Activated naive CD8-positive, alpha-beta T cell treated with anti-CD3 and anti-CD28 coated beads, Interleukin-2, amount 10 ng/mL, durations not matched to agents 7 days and 5 days (primary cell): ENCODE measurements at regions not wholly inside any gene's neighbourhood (a gene's known extent, or its start where the extent isn't known, plus 50 kb on each side); places are given as distances from the start of the nearest gene placed in this dataset.
A peak's percentile ranks its signal among the peaks of the same experiment; 100 is the strongest.

Experiments
- ATAC-seq: fragments of 150-1000 bp; cut with Tn5 transposase; one replicate; pipeline ENCODE4 v1.10.0; 2021; ENCODE audit warnings: low read depth, moderate library complexity
- POLR2A ChIA-PET: fragments of 350-600 bp; sonication (Branson Sonifier 250); formaldehyde crosslinking; loops from one replicate; lab custom pipeline; 2021; ENCODE audit warnings: antibody characterized with exemption; lab: Charles Lee
- DNase-seq: peaks from one replicate; pipeline ENCODE4 v3.0.0; 2021
- H3K27ac Mint-ChIP-seq: one replicate; pipeline ENCODE4 v1.8.0; 2022; ENCODE audit warnings: mild to moderate bottlenecking, mixed read lengths
- H3K27me3 Mint-ChIP-seq: one replicate; pipeline ENCODE4 v1.8.0; 2022; ENCODE audit warnings: mild to moderate bottlenecking, moderate library complexity, mixed read lengths
- H3K36me3 Mint-ChIP-seq: one replicate; pipeline ENCODE4 v1.8.0; 2021; ENCODE audit warnings: mild to moderate bottlenecking, mixed read lengths
- H3K4me1 Mint-ChIP-seq: one replicate; pipeline ENCODE4 v1.8.0; 2021; ENCODE audit warnings: mixed read lengths
- H3K4me3 Mint-ChIP-seq: one replicate; pipeline ENCODE4 v1.8.0; 2022; ENCODE audit warnings: mild to moderate bottlenecking, moderate library complexity, mixed read lengths
- H3K9me3 Mint-ChIP-seq: one replicate; pipeline ENCODE4 v1.8.0; 2021; ENCODE audit warnings: mixed read lengths

DNA sequence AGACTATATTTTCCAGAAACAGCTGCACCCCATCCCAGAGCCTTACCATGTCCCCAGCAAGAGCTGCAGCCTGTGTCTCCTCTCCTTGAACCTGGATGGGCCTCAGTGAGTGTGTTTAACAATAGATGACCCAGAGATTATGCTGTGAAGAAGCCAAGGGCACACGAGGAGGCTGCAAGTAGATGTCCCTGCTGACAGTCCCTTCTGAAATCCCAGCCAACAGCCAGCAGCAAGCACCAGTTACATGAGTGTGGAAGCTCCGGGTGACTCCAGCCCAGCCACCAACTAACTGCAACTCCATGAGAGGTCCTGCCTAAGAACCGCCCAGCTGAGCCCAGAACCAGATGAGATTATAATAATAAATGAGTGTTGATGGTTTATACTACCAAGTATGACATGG is 191.7 kb downstream of the BCL11B start:
- POLR2A ChIA-PET, result no interaction called here
- H3K4me3 Mint-ChIP-seq, result no peak overlapping the region
- no peak for ATAC-seq
- DNase-seq, result no peak
- H3K9me3 Mint-ChIP-seq, result peaks cover 24% of the 10 kb centered on the region
- no peaks in the 10 kb centered on the region for H3K27me3 Mint-ChIP-seq
- H3K36me3 Mint-ChIP-seq, result peaks cover 23% of the 10 kb centered on the region
- H3K4me1 Mint-ChIP-seq, result peaks cover 18% of the 10 kb centered on the region
- H3K27ac Mint-ChIP-seq, result no peak overlapping the region

DNA sequence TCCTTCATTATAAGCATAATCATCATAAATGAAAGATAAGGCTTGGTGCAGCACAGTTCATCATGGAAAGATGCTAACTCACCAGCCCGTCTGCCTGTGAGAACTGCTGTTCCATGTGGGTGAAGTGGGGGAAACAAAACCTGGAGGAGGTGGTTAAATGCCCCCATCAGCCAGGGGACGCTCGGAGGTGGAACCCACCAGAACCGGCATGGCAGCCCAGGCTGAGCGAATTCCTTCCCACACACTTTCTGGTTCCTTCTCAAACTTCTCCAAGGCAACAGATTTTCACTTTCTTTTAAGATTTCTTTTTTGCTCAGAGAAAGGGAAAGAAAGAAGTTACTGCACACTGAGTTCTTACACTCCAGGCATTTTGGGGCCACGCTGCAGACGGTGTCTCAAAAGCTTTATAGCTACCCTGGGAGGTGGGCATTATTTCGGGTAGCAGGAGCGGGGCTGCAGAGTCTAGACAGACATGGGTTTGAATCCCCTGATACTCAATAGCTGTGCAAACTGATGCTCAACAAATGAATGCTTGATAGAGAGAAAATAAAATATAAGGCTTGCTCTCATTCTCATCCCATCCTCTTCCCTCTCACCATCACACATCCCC is 190.7 kb downstream of the BCL11B start:
- DNase-seq (no peak), ATAC-seq (no peak)
- no peak overlapping the region for H3K4me3 Mint-ChIP-seq
- peaks cover 12% of the 10 kb centered on the region for H3K4me1 Mint-ChIP-seq
- no peak overlapping the region for H3K27ac Mint-ChIP-seq
- peaks cover 28% of the 10 kb centered on the region for H3K36me3 Mint-ChIP-seq
- no peaks in the 10 kb centered on the region for H3K27me3 Mint-ChIP-seq
- POLR2A ChIA-PET, result no interaction called here
- H3K9me3 Mint-ChIP-seq, result peaks cover 30% of the 10 kb centered on the region

DNA sequence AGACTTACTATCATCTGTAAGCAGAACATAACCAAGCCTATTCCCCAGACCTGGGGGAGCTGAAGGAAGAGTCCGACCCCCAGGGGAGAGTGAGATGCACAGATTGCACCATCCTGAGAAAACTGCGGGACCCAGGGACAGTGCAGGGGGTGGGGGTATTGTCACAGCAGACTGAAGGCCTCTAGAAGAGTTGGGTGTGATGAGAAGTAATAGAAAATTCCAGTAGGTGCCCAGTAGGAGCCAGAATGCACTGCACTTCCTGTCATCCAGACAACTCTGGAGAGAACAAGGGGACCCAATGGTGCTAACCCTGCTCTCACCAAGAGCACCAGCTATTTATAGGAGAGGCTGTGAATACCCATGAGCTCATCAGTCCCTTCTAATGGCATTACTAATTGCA is 190.1 kb downstream of the BCL11B start:
- DNase-seq, result no peak
- POLR2A ChIA-PET, result no interaction called here
- Mint-ChIP-seq H3K27ac (no peak overlapping the region), H3K4me1 (peaks cover 8% of the 10 kb centered on the region), H3K27me3 (no peaks in the 10 kb centered on the region), H3K9me3 (peaks cover 32% of the 10 kb centered on the region), H3K4me3 (no peak overlapping the region), H3K36me3 (peaks cover 30% of the 10 kb centered on the region)
- ATAC-seq, result no peak

DNA sequence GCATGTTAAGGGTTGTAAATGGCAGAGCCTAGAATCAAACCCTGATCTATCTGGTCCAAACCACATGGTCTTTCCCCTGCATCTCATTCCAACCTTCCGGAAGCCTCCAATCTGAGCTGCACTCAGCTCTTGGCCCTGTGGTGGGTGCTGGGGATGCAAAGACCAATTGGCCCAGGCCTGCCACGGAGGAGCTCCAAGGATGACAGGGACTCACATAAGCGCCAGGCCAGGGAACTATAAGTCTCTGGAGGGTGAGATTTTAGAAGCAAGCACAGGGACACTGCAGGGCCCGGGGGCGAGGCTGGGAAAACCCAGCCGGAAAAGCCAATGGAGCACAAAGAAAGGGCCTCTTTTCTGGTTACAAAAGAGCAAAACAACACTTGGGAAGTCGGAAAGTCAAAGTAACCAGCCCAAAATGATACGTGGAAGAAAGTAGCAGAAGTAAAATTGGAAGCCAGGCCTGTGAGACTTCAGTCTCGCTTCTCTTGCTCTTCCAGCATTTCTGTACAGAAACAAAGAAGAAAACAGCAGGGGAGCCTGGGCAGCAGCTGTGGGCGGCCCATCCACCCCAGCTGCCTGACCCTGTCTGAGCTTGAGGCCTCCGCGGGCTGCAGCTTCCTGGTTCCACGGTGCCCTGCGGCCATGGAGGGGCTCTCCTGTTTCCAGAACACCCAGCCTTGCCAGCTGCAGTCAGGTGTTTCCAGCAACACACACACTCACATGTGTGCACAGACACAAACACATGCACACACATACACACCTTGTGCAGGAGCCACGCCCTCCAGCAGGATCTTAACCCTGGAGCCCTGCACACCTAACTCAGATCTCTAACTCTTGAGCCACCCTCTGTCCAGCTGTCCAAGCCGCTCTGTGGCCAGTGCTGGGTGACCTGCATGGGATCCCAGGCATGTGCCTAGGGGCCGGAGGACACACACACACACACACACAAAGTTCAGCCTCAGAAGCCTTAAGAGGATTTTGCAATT is 178.2 kb downstream of the BCL11B start:
- Mint-ChIP-seq H3K27ac (no peak overlapping the region), H3K9me3 (peaks cover 9% of the 10 kb centered on the region), H3K4me3 (no peak overlapping the region), H3K36me3 (peaks cover 4% of the 10 kb centered on the region), H3K4me1 (no peaks in the 10 kb centered on the region), H3K27me3 (no peaks in the 10 kb centered on the region)
- POLR2A ChIA-PET, result no interaction called here
- DNase-seq (no peak), ATAC-seq (no peak)

DNA sequence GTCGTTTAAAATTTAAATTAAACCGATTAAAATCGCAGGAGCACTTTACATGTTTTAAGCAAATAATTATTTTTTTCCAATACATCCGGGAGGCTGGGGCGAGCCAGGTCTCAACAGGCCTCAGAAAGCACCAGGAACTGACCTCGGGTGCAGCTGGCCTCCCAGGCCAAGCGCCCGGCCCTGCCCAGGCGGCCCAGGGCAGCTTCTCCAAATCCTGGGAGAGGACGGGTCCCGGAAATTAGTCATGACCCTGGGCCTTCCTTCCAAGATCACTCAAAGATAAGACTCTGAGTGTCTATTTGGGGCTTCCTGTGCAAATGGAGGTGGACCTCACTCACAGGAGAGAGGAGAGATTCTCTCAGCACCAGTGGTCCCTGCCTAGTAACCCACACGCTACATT is 177.1 kb downstream of the BCL11B start:
- Mint-ChIP-seq H3K27me3 (no peaks in the 10 kb centered on the region), H3K4me1 (no peaks in the 10 kb centered on the region), H3K27ac (no peak overlapping the region), H3K36me3 (peaks cover 4% of the 10 kb centered on the region), H3K9me3 (peaks cover 11% of the 10 kb centered on the region), H3K4me3 (no peak overlapping the region)
- POLR2A ChIA-PET, result no interaction called here
- ATAC-seq (no peak), DNase-seq (no peak)

DNA sequence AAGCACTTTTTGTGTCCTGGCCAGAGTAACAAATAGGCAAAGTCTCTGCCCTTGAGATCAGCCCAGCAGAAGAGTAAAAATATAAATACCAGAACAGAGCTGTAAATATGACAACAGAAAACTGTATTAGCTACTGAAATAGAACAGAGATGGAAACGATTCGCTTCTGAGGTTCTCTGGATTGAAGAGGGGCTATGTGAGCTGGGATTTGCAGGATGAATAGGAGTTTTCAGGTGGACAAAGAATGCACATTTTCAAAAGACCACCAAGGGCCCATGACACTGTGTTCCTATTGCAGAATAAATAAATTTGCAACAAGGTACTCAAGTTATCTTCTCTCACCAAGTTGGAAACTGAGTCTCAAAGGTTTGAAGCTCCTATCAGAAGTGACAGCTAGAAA is 176.6 kb downstream of the BCL11B start:
- Mint-ChIP-seq H3K4me1 (no peaks in the 10 kb centered on the region), H3K36me3 (peaks cover 4% of the 10 kb centered on the region), H3K9me3 (peaks cover 11% of the 10 kb centered on the region), H3K27ac (no peak overlapping the region), H3K27me3 (no peaks in the 10 kb centered on the region), H3K4me3 (no peak overlapping the region)
- DNase-seq (no peak), ATAC-seq (no peak)
- POLR2A ChIA-PET, result no interaction called here

DNA sequence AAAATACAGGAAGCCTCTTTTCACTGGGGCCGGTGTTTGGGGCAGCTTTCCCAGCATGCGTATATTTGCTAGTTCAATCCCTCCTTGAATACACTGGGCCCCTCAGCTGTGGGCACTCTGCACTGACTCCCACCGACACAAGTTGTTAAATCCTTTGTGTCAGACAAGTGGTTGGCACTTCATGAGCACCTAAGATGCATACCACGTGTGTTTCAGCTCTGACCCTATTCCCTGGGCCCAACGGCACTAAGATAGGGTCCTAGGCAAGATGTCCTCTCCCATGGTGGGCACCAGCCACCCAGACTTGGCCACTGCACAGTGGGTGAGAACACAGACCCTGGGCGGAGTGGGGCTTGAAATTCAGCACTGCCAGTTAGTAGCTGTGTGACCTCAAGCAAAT is 173.8 kb downstream of the BCL11B start:
- Mint-ChIP-seq H3K36me3 (no peaks in the 10 kb centered on the region), H3K4me3 (no peak overlapping the region), H3K27ac (no peak overlapping the region), H3K4me1 (no peaks in the 10 kb centered on the region), H3K27me3 (no peaks in the 10 kb centered on the region), H3K9me3 (peaks cover 1% of the 10 kb centered on the region)
- DNase-seq (no peak), ATAC-seq (no peak)
- POLR2A ChIA-PET, result no interaction called here

DNA sequence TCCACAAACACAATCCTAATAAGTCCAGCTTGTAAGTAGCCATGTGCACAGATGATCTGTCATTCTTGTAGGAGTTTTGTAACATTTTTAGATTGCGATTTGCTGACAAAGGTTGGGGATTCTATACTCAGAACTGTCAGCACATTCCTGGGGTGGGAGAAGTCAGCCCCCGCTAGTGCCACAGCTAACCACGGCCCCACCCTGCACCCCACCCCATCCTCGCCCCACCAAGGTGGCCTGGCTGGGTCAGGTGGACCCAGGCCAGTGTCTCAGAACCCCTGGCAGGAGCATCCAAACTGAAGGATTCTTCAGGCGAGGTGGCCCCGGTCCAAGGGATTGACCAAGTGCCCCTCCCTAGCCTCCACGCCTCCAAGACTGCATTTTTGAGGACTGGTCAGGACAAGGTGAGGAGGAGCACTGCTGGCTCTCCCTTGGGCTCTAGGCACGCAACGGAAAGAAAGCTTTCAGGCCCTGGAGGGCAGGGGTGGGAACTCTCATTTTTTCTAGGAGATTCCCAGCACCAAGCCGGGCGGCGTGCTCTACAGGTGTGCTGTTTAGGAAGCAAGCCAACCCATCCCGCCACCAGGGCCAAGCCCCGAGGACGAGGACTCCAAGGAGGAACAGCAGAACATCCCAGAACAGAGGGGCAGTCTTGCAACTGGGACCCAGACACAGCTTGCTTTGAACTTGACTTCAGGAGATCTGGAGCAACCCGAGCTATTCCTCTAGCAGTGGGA is 172.8 kb downstream of the BCL11B start:
- ATAC-seq (no peak), DNase-seq (no peak)
- no peaks in the 10 kb centered on the region for H3K36me3 Mint-ChIP-seq
- H3K27me3 Mint-ChIP-seq, result no peaks in the 10 kb centered on the region
- H3K27ac Mint-ChIP-seq, result no peak overlapping the region
- peaks cover 5% of the 10 kb centered on the region for H3K9me3 Mint-ChIP-seq
- POLR2A ChIA-PET, result no interaction called here
- H3K4me3 Mint-ChIP-seq, result no peak overlapping the region
- H3K4me1 Mint-ChIP-seq, result no peaks in the 10 kb centered on the region

DNA sequence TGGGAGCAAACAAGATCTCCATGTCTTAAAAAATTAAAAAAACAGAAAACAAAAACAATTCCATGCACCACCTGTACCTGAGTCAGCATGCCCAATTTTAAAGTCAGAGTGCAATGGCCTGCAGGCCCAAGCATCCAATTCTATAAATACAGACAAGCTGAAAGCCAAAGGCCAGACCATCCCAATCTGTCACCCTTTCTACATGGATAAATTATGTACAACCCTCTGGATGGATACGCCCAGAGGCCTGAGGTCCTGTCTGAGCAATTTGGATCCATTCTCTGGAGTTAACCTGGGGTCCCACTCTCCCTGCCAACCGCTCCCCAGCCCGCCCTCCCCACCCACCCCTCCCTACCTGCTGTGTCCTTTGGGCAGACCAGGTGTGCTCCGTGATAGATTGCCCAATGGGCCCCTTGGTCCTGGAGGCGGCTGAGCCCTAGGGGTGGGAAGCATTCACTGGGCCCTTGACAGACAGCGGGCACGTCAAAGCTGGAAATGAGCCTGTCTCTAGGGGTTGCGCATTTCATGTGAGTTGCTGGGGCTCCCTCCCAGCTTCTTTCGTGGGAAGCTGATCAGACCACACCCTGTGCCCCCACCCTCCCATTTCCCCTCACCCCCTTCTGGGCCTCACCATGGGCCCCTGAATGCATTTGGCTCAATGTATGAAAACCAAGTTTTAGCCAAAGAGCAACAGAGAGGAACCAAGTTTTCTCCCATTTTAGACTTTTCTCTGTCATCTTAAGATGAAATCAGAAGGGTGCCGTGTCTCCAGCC is 171.3 kb downstream of the BCL11B start:
- POLR2A ChIA-PET, result no interaction called here
- peaks cover 2% of the 10 kb centered on the region for H3K4me1 Mint-ChIP-seq
- peaks cover 9% of the 10 kb centered on the region for H3K9me3 Mint-ChIP-seq
- H3K36me3 Mint-ChIP-seq, result peaks cover 3% of the 10 kb centered on the region
- H3K27me3 Mint-ChIP-seq, result no peaks in the 10 kb centered on the region
- ATAC-seq (no peak), DNase-seq (no peak)
- no peak overlapping the region for H3K27ac Mint-ChIP-seq
- H3K4me3 Mint-ChIP-seq, result no peak overlapping the region

DNA sequence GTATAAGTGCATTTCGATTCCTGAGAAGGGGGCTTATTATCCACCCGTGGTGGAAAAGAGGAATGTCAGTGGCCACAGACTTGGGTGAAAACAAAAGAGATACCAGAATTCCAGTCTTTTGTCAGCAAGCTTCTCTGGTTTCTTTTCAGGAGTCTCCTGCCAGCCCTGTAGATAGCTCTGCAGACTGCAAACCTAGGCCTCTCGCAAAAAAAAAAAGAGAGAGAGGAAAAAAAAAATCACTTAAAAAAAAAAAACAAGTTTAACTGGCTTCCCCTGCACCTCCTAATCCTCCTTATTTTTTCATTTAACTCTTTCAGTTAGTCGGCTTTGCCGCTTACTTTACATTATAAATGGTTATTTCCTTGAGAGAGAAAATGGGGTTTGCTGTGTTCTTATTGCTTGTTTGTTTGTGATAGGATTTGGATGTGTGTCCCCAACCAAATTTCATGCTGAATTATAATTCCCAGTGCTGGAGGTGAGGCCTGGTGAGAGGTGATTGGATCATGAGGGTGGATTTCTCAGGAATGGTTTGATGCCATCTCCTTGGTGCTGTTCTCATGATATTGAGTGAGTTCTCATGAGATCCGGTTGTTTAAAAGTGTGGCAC is 170.0 kb downstream of the BCL11B start:
- Mint-ChIP-seq H3K9me3 (peaks cover 11% of the 10 kb centered on the region), H3K36me3 (peaks cover 3% of the 10 kb centered on the region), H3K27me3 (no peaks in the 10 kb centered on the region), H3K27ac (no peak overlapping the region), H3K4me3 (no peak overlapping the region), H3K4me1 (peaks cover 2% of the 10 kb centered on the region)
- DNase-seq (no peak), ATAC-seq (no peak)
- POLR2A ChIA-PET, result no interaction called here

DNA sequence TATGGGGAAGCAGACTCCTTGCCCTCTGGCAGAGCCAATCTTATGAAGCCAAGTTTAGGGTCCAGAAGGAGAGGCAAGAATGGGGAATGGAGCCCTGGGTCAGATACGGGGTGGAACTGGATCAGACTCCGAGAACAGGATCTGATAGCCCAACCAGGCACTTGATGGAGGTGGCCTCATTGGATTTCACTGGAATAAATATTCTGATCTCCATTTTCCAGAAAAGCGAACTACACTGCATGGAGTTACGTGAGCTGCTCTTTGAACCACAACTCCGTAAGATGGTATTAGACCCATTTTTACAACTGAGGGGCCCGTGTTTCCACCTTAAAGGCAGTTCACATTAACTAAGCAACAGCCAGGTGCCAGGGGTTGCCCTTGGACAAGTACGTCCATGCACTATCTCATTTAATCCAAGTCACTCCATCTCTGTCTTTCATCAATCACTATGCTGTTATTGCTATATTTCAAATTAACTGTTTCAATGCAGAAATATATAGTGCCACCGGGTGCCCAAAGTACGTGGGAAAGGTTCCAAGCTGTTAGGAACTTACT is 155.2 kb downstream of the BCL11B start:
- H3K36me3 Mint-ChIP-seq, result no peaks in the 10 kb centered on the region
- H3K4me1 Mint-ChIP-seq, result peaks cover 5% of the 10 kb centered on the region
- no peak for DNase-seq
- H3K4me3 Mint-ChIP-seq, result no peak overlapping the region
- POLR2A ChIA-PET, result no interaction called here
- H3K27me3 Mint-ChIP-seq, result peaks cover 10% of the 10 kb centered on the region
- no peak for ATAC-seq
- peaks cover 4% of the 10 kb centered on the region for H3K9me3 Mint-ChIP-seq
- H3K27ac Mint-ChIP-seq, result no peak overlapping the region

DNA sequence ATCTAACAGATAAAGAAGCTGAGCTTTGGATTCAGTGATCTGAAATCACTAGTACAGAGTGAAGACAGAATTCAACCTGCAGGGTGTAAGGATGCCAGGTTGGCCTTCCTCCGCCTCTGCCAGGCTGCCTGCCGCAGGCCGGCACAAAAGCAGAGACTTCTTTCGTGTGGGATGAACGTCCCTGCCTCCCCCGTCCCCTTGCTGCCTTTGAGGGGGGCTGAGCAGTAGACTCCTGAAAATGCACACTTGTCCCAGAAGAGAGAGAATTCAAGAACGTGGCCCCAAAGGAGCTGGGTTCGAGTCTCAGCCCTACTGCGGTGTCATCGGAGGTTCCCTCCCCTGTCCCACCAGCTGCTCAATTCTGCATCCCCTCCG is 154.3 kb downstream of the BCL11B start:
- no peak overlapping the region for H3K27ac Mint-ChIP-seq
- peak overlapping the region; percentile 30 for H3K4me3 Mint-ChIP-seq

More for the DNA sequence above, 154.3 kb downstream of the BCL11B start:
- DNase-seq (no peak), ATAC-seq (no peak)
- no peaks in the 10 kb centered on the region for H3K36me3 Mint-ChIP-seq
- H3K27me3 Mint-ChIP-seq, result peaks cover 10% of the 10 kb centered on the region
- peaks cover 5% of the 10 kb centered on the region for H3K4me1 Mint-ChIP-seq
- H3K9me3 Mint-ChIP-seq, result peaks cover 4% of the 10 kb centered on the region
- POLR2A ChIA-PET, result no interaction called here
